SU-DHL-6 (cell line): ENCODE measurements at regions not wholly inside any gene's neighbourhood (a gene's known extent, or its start where the extent isn't known, plus 50 kb on each side); places are given as distances from the start of the nearest gene placed in this dataset.

ENCODE experiments used
- CTCF ChIP-seq: fragments of 200-600 bp; sonication (generic); IDR thresholded peaks from one replicate; pipeline ENCODE4 v1.5.1; 2017; ENCODE audit warnings: antibody characterized with exemption, mild to moderate bottlenecking, low read length, moderate library complexity; ENCODE audit not compliant: insufficient read depth, poor library complexity, severe bottlenecking
- EZH2phosphoT487 ChIP-seq: fragments of 200-600 bp; sonication (generic), shearing (Covaris generic); conservative IDR thresholded peaks from 2 replicates; pipeline ENCODE4 v1.6.1; 2018; ENCODE audit warnings: mild to moderate bottlenecking, antibody characterized with exemption, low read length, moderate library complexity, mixed read lengths

DNA sequence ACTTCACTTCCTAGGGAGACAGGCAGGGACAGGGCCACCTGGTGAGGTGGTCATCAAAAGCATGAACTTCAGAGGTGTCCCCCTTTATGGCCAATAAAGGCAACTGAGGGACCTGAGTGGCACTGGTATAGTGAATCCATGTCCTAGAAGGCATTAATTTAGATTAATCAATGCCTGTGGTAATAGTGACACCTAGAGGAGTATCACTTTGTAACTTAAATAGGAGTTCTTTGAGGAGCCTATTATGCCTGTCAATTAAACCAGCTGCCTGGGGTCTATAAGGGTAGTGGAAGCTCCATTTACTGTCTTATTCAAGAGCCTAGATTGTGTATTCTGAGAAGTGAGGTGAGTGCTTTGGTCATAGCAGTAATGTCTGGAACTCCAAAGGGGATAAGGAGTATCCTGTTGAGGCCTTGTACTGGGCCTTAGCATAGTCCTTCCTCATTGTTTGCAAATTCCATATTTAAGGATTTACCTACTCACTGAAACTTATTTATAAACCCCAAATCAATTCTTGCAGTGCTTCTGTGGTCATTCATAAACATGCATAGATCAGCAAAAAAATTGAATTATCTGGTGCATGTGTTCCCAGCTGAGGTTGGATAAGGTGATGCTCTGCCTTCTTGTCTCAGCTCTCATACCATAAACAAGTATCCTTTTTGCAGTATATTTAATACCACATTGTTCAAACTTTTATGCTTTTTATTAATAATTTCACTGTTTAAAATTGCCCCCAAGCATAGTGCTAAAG, 213.8 kb upstream of the RADX start:
- TF ChIP-seq EZH2phosphoT487 (no peak), CTCF (no peak)
